ENCODE measurements at regions not wholly inside any gene's neighbourhood (a gene's known extent, or its start where the extent isn't known, plus 50 kb on each side); places are given as distances from the start of the nearest gene placed in this dataset.

DNA sequence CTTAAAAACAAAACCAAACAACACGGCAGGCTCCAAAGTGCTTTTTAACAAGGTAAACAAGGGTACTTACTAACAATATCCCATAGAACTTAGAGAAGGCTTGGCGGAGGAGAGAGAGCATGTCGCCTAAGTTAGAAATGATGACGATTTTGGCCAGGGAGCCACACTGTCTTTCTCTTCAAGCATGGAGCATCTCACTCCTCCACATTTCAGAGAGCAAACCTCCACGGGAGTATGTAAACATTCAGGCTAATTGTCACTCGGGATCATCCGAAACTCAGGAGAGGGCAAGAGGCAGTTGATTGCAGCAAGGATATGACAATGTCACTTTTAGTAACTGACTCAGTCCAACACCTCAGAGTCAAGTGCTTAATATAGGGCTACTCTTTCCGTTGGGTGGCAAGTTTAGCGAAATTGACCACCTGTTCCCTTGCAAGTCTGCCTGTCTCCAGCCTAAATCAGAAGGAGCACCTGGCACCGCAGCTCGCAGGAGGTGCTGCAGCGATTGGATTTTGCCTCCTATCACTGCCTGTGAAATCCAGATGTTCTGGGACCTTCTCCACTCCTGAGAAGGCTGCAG lies 65.8 kb upstream of the RPS6KA2 start:
- DNase-seq, result peak; percentile 7

GRCh38 chr6:166691746-166692145 lies 64.7 kb upstream of the RPS6KA2 start:
- peak; percentile 39 for DNase-seq

DNA sequence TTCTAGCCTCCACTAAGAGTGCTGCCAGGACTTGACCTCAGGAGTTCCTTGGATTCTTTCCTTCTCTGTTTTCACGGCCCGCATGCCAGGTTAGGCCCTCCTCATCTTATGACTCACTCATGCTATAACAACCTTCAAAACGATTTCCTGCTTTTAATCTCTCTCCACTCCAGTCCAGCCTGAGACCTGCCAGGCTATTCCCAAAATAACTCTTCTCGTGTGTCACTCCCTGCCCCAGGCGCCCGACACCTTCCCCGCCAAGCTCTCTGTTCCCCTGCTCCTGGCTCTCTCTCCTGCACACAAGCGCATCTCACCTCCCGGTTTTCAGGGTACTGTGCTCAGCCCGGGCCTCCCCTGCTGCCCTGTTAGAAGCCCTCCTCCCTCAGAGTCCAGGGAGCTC lies 64.1 kb upstream of the RPS6KA2 start:
- peak; percentile 46 for DNase-seq

- DNase-seq, result no peak
Observed at GRCh38 chr6:166689687-166690086, 62.6 kb upstream of the RPS6KA2 start.

DNA sequence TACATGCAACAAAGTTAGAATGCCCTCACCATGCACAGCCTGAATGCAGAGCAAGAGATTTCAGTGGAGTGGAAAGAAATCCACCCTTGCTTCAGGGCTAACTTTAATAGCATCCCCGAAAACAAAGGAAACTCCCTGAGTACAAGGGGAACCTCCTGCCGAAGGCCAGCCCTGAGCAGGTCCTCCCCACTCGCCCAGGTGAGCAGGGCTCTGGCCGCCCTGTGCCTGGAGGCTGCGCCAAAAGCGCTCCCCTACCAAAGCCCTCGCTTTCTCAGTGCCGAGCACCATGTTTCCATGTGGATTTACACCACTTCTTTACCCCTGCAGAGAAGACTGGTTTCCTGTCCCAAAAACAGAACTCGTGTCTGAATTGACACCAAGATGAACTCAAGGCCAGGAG lies 61.9 kb upstream of the RPS6KA2 start:
- DNase-seq, result no peak

GRCh38 chr6:166687879-166688205 lies 60.8 kb upstream of the RPS6KA2 start:
- DNase-seq, result no peak

- no peak for DNase-seq
Observed at GRCh38 chr6:166687070-166687878, 60.2 kb upstream of the RPS6KA2 start.

- DNase-seq, result no peak
Observed at GRCh38 chr6:166686317-166686716, 59.3 kb upstream of the RPS6KA2 start.

DNA sequence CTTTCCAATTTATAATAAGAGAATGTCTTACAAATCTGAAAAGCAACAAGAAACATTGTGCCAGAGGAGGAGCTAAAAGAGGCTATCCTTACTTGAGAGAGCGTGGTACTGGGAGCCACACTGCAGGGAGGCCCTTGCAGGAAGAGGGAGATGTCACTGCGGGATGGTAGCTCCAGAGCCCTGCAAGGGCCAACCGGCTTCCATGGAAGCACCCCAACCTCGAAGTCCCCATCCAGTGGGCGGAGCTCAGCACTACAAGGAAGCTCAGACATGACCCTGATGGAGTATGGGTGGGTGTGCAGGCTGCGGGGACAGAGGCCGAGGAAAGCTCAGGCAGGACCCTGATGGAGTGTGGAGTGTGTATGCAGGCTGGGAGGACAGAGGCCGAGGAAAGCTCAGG lies 57.8 kb upstream of the RPS6KA2 start:
- no peak for DNase-seq

DNA sequence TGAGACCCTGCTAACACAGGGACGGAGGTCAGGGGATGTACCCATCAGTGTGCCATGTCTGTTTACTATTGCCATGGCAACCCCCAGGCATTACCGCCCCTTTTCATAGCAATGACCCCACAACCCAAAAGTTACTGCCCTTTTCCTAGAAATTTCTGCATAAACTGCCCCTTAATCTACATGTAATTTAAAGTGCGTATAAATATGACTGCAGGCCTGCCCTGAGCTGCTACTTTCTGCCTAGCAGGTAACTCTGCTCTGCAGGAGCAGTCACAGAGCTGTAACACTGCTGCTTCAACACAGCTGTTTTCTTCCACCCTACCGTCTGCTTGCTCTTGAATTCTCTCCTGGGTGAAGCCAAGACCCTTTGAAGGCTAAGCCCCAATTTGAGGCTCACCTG lies 57.1 kb upstream of the RPS6KA2 start:
- DNase-seq, result no peak

GRCh38 chr6:166683477-166683876 lies 56.4 kb upstream of the RPS6KA2 start:
- DNase-seq, result no peak

DNA sequence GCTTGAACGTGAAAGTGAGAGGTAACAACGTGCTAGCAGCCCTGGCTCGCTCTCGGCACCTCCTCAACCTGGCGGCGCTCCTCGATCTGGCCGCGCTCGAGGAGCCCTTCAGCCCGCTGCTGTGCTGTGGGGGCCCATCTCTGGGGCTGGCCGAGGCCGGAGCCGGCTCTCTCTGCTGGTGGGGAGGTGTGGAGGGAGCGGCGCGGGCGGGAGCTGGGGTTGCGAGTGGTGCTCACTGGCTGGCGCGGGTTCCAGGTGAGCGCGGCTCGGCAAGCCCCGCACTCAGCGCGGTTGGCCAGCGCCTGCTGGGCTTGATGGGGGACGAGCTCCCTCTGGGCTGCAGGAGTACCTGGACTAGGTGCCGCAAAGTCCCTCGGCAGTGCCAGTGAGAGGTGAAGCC lies 52.5 kb upstream of the RPS6KA2 start:
- no peak for DNase-seq

- no peak for DNase-seq
Observed at GRCh38 chr6:166678426-166678825, 51.4 kb upstream of the RPS6KA2 start.

GRCh38 chr6:166677941-166678340 lies 50.9 kb upstream of the RPS6KA2 start:
- DNase-seq, result no peak
